Activated CD4-positive, alpha-beta T cell treated with anti-CD3 and anti-CD28 coated beads, Interleukin-2, amount 50 U/mL, for 1 hour (primary cell): ENCODE measurements at regions not wholly inside any gene's neighbourhood (a gene's known extent, or its start where the extent isn't known, plus 50 kb on each side); places are given as distances from the start of the nearest gene placed in this dataset.
"Not testable (repeated sequence)": the region's sequence is repeated elsewhere in the genome, so short reads cannot be mapped to it uniquely, and the experiment has no call there.

Experiments used
- DNase-seq: peaks from one replicate; pipeline ENCODE4 v3.0.0-alpha.2; 2020

GRCh38 chr15:60138397-60138968, 134.4 kb downstream of the FOXB1 start:
- no peak for DNase-seq

- no peak for DNase-seq
Measured at GRCh38 chr15:60152386-60152785, 148.3 kb downstream of the FOXB1 start.

- no peak for DNase-seq
Measured at GRCh38 chr15:60154764-60155325, 150.7 kb downstream of the FOXB1 start.

GRCh38 chr15:60155661-60156060, 151.6 kb downstream of the FOXB1 start:
- DNase-seq: no peak

GRCh38 chr15:60160909-60161308, 156.8 kb downstream of the FOXB1 start:
- no peak for DNase-seq

- DNase-seq: no peak
Measured at GRCh38 chr15:60161704-60162103, 157.6 kb downstream of the FOXB1 start.

GRCh38 chr15:60162251-60162967, 158.3 kb downstream of the FOXB1 start:
- DNase-seq: no peak

GRCh38 chr15:60162968-60163355, 158.9 kb downstream of the FOXB1 start:
- DNase-seq: no peak

GRCh38 chr15:60165111-60165510, 161.0 kb downstream of the FOXB1 start:
- DNase-seq: no peak

- DNase-seq: no peak
Measured at GRCh38 chr15:60172143-60172542, 168.0 kb downstream of the FOXB1 start.

GRCh38 chr15:60179786-60180391, 175.8 kb downstream of the FOXB1 start:
- DNase-seq: peak; percentile 1

- not testable (repeated sequence) for DNase-seq
Measured at GRCh38 chr15:60181957-60182356, 177.8 kb downstream of the FOXB1 start.

GRCh38 chr15:60183366-60183765, 179.3 kb downstream of the FOXB1 start:
- no peak for DNase-seq

GRCh38 chr15:60184579-60184978, 180.5 kb downstream of the FOXB1 start:
- no peak for DNase-seq

- DNase-seq: no peak
Measured at GRCh38 chr15:60191016-60191415, 186.9 kb downstream of the FOXB1 start.

- DNase-seq: no peak
Measured at GRCh38 chr15:60191821-60192220, 187.7 kb downstream of the FOXB1 start.

GRCh38 chr15:60195611-60196010, 191.5 kb downstream of the FOXB1 start:
- DNase-seq: no peak

- no peak for DNase-seq
Measured at GRCh38 chr15:60204131-60204885, 193.5 kb downstream of the ANXA2 start.

- DNase-seq: no peak
Measured at GRCh38 chr15:60208709-60209108, 189.1 kb downstream of the ANXA2 start.

- no peak for DNase-seq
Measured at GRCh38 chr15:60212536-60212935, 185.2 kb downstream of the ANXA2 start.

GRCh38 chr15:60213377-60214000, 184.3 kb downstream of the ANXA2 start:
- DNase-seq: no peak

GRCh38 chr15:60214201-60214600, 183.6 kb downstream of the ANXA2 start:
- no peak for DNase-seq
